Heart left ventricle (tissue), 13 donors: ENCODE measurements at regions not wholly inside any gene's neighbourhood (a gene's known extent, or its start where the extent isn't known, plus 50 kb on each side); places are given as distances from the start of the nearest gene placed in this dataset.

ENCODE experiments used
- POLR2A ChIP-seq, 2 donors: fragments of 450-650 bp; IDR thresholded peaks; one replicate each; pipeline ENCODE4 v1.6.1; 2017; ENCODE audit warnings: antibody characterized with exemption in 2 of 2, mild to moderate bottlenecking in 2 of 2, moderate library complexity in 2 of 2
- TF ChIP-seq, protein P1 (sequence below), 12 donors: fragments of 200-600 bp; sonication (generic) in 4 of 12; IDR thresholded peaks; one replicate each; pipeline versions ENCODE4 v1.5.0 to v1.8.0; 2018 to 2022; ENCODE audit warnings: antibody characterized with exemption in 12 of 12, mild to moderate bottlenecking in 5 of 12
- donor health status: ischemic (EF 13 %, LVEDD 7.1; RV severe dilation, severe dysfunction).
- donor health status: DM: no; HTN: yes; CAD: no.
- donor health status: DM: no; HTN: no; CAD: no.
- donor health status: ischemic (EF 25% LVEDD 6.9; RV normal size, moderate dysfunction).
- donor health status: ischemic (EF 25% LVEDD 5.7; RV mildly dilated, moderate dysfunction).
- donor health status: ischemic (EF 35%, LVEDD 5.7; RV mildly dilated, moderate dysfunction).
- donor health status: nonischemic (EF 11% LVEDD 7.7; RV severe dilation, severe dysfunction).
- donor health status: DM: yes; HTN: yes; CAD: no.
- donor health status: PGD.
- donor health status: ischemic (EF 29% LVEDD 5.4; RV normal size, mild dysfunction).
- donor health status: nonischemic (EF 23%, LVEDD 6.1; RV moderate dilation, normal function).

DNA sequence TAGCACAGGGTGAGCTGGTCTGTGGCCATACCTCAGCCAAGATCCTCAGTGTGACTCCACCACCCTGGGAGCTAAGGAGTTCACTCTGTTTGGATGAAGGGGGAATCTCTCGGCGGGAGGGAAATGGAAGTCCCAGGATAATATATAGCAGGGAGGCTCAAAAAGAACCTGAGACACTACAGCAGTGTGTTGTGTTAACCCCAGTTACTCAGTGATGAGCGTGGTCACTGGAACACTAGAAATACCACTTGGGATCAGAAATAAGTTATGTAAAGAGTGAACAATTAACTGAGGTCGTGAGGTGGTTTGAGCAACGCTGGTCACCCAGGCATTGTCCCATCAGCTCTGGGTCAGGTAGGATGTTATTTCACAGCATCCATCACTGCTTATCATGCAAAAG, 59.3 kb upstream of the ADAMTS16 start:
- TF ChIP-seq, protein P1, sequence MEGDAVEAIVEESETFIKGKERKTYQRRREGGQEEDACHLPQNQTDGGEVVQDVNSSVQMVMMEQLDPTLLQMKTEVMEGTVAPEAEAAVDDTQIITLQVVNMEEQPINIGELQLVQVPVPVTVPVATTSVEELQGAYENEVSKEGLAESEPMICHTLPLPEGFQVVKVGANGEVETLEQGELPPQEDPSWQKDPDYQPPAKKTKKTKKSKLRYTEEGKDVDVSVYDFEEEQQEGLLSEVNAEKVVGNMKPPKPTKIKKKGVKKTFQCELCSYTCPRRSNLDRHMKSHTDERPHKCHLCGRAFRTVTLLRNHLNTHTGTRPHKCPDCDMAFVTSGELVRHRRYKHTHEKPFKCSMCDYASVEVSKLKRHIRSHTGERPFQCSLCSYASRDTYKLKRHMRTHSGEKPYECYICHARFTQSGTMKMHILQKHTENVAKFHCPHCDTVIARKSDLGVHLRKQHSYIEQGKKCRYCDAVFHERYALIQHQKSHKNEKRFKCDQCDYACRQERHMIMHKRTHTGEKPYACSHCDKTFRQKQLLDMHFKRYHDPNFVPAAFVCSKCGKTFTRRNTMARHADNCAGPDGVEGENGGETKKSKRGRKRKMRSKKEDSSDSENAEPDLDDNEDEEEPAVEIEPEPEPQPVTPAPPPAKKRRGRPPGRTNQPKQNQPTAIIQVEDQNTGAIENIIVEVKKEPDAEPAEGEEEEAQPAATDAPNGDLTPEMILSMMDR (IDR thresholded peaks at IDR 0.05) = no peak
- no peak for TF ChIP-seq POLR2A (IDR thresholded peaks at IDR 0.05)
